Stimulated activated CD4-positive, alpha-beta T cell treated with anti-CD3 and anti-CD28 coated beads, Interleukin-1b, Interleukin-23, amount 100 ng/mL, for 4 hours (primary cell): ENCODE measurements at regions not wholly inside any gene's neighbourhood (a gene's known extent, or its start where the extent isn't known, plus 50 kb on each side); places are given as distances from the start of the nearest gene placed in this dataset.

ENCODE experiments used
- DNase-seq, 2 donors: peaks; one replicate each; pipeline ENCODE4 v3.0.0-alpha.2; 2020; ENCODE audit warnings: low read depth in 2 of 2

DNA sequence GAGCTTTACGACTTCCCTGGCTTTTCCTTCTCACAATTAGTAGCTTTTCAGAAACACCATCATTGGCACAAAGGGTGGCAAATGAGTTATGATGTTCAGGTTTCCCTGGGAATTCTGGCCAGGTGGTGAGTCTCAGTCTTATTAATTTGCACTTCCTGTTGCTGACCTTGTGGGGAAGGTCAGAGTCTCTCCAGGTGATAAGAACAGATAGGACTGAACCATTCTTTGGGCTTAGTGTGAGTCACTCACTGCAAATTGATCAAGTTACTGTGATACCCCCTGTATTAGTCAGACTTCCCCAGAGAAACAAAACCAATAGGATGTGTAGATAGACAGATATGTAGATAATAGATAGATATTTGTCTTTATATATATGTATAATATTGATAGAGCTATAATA lies 53.8 kb upstream of the RANBP3L start:
- DNase-seq = no peak

DNA sequence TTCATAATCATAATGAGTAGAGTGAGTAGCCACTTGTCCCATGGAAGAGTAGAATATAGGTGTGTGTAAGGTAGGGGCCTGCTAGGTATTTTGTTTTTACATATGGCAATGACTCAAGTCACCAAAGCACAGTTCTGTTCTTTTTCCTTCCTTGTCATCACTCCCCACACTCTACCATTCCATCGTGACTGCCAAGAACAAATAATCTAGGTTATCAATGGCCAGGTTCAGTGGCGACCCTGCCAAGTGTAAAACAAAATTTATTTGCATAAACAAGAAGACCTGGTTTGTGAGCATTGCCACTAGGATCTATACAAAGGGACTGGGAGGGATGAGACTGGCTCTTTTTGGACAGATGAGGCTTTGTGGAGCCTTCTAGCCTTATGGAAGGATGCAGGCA lies 55.2 kb upstream of the RANBP3L start:
- DNase-seq = no peak

DNA sequence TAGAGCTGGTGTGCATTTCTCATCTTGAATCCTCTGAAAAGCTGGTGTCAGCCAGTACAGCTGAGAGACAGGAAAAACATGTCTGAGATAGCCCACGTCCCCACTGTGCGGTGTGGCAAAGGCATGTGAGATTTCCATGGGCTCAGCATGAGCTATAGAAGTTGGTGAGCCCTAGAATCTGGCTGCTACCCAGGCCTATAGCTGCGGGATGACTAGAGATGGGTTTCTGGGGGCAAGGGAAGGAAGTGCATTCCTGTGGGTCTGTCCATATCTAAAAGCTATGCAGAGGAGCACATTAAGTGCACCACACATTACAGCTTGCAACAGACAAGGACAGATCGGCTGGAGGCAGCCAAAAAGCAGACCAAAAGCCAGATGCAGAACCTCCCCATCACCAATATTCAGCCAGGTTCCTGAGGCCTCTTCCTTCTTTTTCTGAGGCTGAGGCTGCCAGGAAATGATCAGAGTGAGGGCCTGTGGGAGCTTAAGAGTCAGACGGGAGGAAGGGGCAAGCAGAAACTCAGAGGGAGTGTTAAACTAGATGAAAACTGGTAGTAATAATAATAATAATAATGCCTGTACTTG lies 55.8 kb upstream of the RANBP3L start:
- no peak for DNase-seq

DNA sequence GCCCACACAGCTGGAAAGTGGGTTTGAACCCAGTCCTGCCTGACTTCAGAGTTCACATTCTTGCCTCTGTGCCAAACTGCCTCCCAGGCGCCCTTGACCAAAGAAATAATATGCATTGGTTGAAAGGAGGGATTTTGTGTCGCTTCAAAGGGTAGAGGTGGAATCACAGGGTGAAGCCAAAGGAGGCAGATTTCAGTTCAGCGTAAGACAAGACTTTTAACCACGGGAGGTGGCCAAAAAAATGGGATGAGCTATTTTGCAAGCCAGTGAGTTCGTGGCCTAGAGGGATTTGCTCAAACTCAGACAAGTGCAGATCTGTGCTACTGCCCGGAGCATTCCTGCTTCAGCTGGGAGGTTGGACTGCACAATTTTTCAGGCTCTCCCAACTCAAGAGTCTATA lies 57.6 kb upstream of the RANBP3L start:
- no peak for DNase-seq

- DNase-seq = no peak
These were observed 58.6 kb upstream of the RANBP3L start for GRCh38 chr5:36360307-36360706.

DNA sequence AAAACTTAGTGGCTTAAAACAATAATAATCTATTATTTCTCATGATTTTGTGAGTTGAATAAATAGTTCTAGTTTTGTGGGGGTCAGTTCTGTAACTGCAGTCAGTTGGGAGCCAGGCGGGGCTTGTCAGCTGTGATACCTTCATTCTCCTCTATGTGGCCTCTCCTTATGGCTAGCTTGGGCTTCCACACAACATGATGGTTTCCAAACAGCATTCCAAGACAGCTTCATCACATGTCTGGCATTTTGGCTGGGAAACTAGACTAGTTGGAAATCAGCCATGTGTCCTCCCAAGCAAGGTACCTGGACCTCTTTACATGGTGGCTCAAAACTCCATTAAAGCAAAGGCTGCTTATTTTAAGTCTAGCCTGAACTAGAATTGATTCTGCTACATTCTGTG lies 61.4 kb upstream of the RANBP3L start:
- DNase-seq = no peak

DNA sequence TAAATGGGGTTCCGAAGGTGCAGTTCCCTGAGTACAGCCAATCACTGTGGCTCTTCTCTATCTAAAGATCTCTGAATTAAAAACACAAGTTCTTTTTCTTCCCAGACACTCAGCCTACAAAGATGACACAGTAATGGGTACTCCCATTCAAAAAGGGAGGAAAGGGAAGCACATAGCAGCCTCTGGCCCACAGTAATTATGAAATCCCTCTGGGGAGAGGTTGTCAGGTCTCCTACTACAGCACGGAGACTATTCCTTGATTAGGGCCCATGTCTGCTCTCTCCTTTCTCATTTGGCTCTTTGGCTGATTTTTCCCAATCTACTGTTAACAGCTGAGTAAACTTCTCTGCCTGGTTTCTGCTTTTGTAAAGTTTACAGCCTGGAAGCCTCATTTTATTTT lies 62.0 kb upstream of the RANBP3L start:
- DNase-seq = no peak

DNA sequence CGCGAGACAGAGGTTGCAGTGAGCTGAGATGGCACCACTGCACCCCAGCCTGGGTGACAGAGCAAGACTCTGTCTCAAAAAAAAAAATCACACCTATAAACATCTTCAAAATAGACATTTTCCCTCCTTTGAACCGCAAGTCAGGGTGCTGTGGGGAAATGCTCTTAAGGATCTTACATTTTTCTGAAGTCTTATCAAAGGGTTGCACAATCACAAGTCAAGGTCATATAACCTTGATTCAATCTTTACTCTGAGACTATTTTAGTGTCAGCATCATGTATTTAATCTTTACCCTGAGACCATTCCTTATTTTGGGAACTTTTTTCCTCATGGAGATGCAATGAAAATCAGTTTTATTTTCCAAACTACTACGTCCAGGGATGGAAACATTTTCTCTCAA lies 62.8 kb upstream of the RANBP3L start:
- DNase-seq = no peak

DNA sequence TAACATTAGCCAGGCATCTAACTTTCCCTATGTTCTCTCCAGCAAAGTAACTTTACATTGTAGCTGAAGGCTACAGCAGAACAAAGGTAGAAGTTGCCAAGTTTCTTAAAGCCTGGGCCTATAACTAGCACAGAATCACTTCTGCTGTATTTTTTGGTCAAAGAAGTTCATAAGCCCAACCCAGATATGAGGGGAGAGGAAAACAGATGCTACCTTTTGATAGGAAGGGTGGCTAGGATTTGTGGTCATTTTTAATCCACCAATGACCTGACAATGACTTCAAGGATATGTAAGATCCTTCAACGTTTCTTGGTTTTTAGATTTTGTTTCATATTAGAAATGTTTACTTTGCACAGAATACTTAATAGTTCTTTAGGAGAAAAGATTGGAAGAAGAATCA lies 64.2 kb upstream of the RANBP3L start:
- no peak for DNase-seq

DNA sequence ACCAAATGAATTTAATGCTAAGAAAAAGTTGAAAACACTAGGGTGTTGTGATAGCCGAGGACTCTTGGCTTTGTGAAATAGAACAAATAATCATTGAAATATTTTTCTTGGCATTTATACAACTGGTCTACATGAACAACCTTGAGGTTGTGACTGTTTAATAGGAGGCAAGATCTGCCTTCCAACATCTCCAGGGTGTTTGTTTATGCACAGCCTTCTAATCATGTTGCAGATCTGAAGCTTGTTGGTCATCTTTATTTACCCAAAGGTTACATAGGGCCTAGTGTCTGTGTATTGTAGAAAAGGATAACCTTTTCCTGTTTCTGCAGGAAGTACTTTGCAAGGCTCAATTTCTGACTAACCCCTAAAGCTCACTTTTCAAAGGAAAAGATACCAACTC lies 65.2 kb upstream of the RANBP3L start:
- no peak for DNase-seq

DNA sequence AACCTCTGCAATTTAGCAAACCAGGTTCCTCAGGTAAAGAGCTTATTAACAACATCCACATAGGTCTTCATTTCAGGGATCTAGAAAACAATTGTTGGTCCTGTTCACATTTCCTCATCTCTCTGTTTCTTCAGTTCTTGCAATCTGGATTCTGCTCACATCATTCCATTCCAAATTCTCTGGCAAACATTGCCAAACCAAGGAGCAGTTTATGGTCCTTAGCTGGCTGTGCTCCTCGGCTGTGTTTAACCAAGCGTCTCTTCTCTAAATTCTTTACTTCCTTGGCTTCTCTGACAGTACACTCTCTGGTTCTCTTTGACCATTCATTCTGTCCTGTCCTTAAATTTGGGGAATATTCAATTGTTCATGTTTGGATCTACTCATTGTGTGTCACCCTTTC lies 65.8 kb upstream of the RANBP3L start:
- no peak for DNase-seq

DNA sequence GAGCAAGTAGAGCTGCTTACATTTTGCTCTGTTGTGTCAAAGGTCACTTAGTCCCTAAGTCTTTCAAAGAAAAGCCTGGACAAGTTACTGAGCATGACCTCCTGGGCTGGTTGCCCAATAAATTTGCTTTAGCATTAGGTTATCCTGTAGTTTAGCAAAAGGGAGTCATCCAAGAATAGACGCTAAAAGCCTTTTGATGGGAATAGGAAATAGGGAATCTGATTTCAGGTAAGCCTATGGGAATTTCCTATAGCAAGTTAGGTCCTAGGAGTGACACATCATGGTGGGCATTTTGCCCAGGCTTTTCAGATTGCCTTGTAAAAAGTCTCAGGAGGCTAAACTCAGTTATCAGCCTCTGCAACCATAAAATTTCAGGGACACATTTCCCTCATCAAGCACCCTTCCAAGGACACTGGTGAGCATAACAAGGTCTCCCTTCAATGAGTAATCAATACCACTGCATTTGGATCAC lies 67.6 kb upstream of the RANBP3L start:
- no peak for DNase-seq

- DNase-seq = no peak
These were observed 68.4 kb upstream of the RANBP3L start for GRCh38 chr5:36370073-36370472.

- no peak for DNase-seq
These were observed 69.7 kb upstream of the RANBP3L start for GRCh38 chr5:36371366-36371765.

DNA sequence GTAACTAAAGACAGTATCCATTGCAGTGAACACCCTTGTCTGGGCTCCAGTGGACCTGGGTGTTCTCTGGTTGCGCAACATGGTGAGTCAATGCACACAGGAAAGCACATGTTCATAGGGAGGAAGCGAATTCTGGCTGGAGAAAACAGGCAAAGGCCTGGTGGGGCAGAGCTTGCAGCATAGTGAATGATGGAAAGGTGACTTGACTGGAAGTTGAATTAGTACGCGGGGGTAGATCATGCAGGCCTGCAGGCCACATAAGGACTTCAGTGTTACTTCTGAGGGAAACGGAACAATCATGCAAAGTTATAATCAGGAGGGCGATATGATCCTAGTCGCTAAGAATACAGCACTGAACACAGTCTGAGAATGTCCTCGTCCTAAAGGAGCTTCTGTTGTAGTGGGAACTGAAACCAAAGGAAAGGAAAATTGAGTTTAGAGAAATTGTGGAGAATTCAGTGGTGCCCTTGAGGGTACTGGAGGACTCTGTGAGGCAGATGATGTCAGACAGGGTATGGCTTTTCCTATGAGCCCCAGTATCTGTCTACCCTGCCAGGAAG lies 71.9 kb upstream of the RANBP3L start:
- no peak for DNase-seq

DNA sequence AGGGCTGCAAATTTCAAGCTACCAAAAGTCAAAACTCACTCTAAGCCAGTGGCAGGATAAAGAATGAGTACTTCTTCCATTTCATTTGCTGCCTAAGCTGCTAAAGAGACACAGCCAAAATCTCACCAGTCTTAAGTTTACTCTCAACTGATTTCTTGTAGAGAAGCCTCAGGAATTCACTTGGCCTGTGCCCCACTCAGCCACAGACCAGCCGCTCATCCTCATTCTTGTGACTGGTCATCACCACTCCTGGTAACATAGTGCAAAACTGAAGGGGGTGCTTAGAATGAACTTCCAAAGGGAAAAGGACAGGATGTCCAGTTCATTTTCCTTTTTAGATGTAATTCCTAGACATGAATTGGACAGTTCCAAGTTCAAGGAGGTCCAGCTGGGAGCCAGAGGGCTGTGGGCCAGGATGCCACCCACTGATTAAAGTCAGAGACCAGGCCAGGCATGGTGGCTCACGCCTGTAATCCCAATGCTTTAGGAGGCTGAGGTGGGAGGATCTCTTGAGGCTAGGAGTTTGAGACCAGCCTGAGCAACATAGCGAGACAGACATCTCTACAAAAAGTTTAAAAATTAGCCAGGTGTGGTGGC lies 72.7 kb upstream of the RANBP3L start:
- DNase-seq = no peak

GRCh38 chr5:36377192-36377591 lies 75.5 kb upstream of the RANBP3L start:
- DNase-seq = no peak

DNA sequence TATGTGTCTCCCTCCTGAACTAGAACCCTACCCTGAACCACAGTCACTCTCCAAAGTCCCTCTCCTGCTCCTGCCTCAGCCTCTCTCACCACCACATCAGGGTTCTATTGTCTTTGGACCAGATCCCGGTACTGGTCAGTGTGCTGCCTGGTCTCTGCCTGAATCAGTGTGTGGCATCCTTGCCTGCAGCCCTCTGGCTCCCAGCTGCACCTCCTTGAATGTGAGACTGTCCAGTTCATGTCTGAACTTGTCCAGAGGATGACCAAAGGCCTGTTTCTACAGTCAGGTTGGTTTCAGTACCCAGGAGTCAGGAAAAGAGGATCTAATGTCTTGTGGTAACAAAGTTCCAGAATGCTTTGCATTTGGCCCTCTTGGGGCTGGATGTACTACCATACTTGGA lies 76.8 kb upstream of the RANBP3L start:
- DNase-seq = no peak

GRCh38 chr5:36382890-36383289 lies 81.2 kb upstream of the RANBP3L start:
- no peak for DNase-seq

DNA sequence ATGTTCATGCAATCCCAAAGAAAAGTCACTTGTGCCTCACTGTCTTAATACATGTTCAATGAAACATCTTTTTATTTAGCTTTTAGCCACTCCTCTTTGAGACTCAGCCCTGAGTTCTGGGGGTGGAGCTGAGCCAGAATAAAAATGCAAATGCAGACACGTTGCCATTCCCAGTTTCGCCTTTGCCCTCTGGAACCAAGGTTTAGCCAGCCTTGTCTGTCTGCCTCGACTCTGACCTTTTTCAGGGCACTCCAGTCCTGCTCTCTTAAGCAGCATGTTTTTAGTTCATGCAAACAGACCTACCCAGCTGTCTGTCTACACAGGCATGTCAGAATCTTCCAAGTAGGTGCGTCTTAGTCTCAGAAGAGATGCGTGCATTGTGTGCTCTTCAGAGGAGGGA lies 82.2 kb upstream of the RANBP3L start:
- DNase-seq = no peak

DNA sequence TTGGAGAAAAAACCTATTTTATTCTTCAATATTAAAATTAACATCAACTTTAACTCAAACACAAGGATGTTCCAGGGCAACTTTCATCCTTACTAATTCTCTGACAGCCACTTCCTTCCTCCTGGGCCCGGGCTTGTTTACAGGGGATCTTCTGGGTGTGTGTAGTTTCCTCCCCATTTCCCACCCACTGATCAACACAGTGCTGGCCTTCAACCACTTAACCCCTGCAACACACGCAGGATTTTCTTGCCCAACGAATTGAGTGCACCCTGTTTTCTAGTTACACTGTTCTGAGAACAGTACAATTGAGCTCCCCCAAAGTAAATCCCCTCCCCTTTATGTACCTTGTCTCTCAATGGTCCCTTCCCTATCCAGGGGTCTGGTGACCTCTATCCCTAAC lies 83.1 kb upstream of the RANBP3L start:
- no peak for DNase-seq

DNA sequence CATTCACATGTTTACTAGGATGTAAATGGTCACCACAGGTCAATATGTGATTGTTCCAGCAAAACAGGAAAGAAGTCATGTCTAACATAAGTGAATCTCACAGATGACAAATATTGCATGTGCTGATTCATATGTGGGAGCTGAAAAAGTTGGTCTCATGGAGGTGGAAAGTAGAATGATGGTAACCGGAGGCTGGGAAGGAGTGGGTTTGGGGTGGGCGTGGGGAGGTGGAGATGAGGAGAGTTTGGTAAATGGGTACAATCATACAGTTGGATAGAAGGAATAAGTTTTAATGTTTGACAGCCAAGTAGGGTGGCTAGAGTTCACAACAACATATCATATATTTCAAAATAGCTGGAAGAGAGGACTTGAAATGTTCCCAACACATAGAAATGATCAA lies 83.8 kb upstream of the RANBP3L start:
- no peak for DNase-seq

DNA sequence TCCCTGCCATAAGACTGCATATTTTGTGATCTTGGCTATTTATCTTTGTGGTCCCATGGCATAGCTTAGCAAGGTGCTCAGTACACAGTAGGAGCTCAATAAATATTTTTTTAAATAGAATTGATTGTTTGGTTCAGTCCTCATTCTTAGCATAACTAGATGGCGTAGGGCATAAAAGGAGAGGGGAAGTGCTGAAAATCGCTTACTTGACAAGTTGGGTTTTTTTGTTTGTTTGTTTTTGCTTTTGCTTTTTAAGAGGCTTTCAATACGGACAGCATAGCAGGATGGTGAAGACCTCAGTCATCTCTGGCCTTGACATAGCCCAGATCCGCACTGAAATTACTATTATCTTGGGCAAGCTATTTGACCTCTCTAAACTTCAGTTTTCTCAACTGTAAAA lies 86.6 kb upstream of the RANBP3L start:
- no peak for DNase-seq

DNA sequence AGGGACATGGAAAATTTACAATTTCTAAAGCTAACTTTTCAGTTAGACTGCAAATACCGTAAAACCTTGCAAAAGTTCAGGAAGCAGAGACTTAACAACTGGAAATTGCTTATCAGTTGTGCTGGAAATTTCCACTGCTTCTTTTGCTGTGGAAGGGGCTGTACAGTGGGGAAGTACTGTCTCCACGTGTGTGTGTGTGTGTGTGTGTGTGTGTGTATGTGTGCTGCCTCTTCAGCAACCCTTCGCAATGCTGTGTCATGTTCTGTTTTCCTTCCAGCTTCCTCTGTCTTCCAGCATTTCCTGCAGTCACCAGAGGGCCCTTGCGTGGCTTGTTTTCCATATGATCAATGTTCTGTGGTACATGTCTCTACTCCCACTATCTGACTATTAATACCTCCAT lies 87.5 kb upstream of the RANBP3L start:
- no peak for DNase-seq
